Endothelial cell of umbilical vein (primary cell): ENCODE measurements at regions not wholly inside any gene's neighbourhood (a gene's known extent, or its start where the extent isn't known, plus 50 kb on each side); places are given as distances from the start of the nearest gene placed in this dataset.

Source experiments
- BruUV-seq: library from RNA; stranded (reverse); fragments of 400-500 nt; replicated peaks from 2 replicates; lab custom pipeline; 2021; lab: Mats Ljungman, UMichigan
- CTCF ChIA-PET: fragments of 300-600, 350-600 bp; sonication (Branson Sonifier 250); formaldehyde crosslinking; loops from one replicate; lab custom pipeline; 2021; ENCODE audit warnings: antibody characterized with exemption, inconsistent platforms; lab: Charles Lee
- POLR2A ChIA-PET: fragments of 300-600, 350-600 bp; sonication (Branson Sonifier 250); formaldehyde crosslinking; loops from one replicate; lab custom pipeline; 2021; ENCODE audit warnings: antibody characterized with exemption, inconsistent platforms; lab: Charles Lee
- DNase-seq: peaks from one replicate; pipeline ENCODE4 v3.0.0-alpha.2; 2011; ENCODE audit warnings: low read depth, low spot score
- FAIRE-seq: peaks from 2 replicates; lab custom pipeline; 2011; peaks lifted over from hg19 to GRCh38; lab: Jason Lieb, UNC
- H2AFZ ChIP-seq: 2 replicates; pipeline ENCODE4 v1.6.0; 2012; ENCODE audit warnings: low read depth, low read length, control low read depth, inconsistent platforms
- H3K27ac ChIP-seq: 2 replicates; pipeline ENCODE4 v1.5.1; 2011; ENCODE audit warnings: low read depth, mild to moderate bottlenecking, control low read depth, low read length, moderate library complexity; ENCODE audit not compliant: insufficient read depth
- H3K27me3 ChIP-seq, 2 experiments: 2 replicates each; pipeline versions ENCODE4 v1.6.0 to v1.6.1; 2011; ENCODE audit warnings: low read length in 2 of 2, mixed read lengths in 1 of 2; ENCODE audit not compliant: control insufficient read depth in 2 of 2, insufficient read depth in 2 of 2
- H3K36me3 ChIP-seq, 2 experiments: 2 replicates in 1 of 2; 3 replicates in 1 of 2; pipeline ENCODE4 v1.5.1; 2011; ENCODE audit warnings: low read length in 2 of 2, mild to moderate bottlenecking in 1 of 2, moderate library complexity in 1 of 2; ENCODE audit not compliant: control insufficient read depth in 2 of 2, insufficient read depth in 2 of 2; ENCODE audit errors: extremely low read depth in 1 of 2
- H3K4me1 ChIP-seq: 3 replicates; pipeline ENCODE4 v1.5.1; 2011; ENCODE audit warnings: mild to moderate bottlenecking, low read length; ENCODE audit not compliant: control insufficient read depth, insufficient read depth; ENCODE audit errors: extremely low read depth
- H3K4me2 ChIP-seq: 2 replicates; pipeline ENCODE4 v1.6.1; 2011; ENCODE audit warnings: low read length, control low read depth, mixed read lengths; ENCODE audit not compliant: insufficient read depth
- H3K4me3 ChIP-seq, 3 experiments: fragments of 200-600 bp in 1 of 3; sonication (generic), shearing (Covaris generic) in 1 of 3; replicated peaks in 1 of 3; 2 replicates each; pipeline ENCODE4 v1.5.1; 2011 to 2016; ENCODE audit warnings: control low read depth in 3 of 3, low read length in 3 of 3, mild to moderate bottlenecking in 2 of 3, inconsistent platforms in 1 of 3, low read depth in 1 of 3, moderate library complexity in 1 of 3; ENCODE audit not compliant: insufficient read depth in 1 of 3
- H3K79me2 ChIP-seq: 2 replicates; pipeline ENCODE4 v1.6.0; 2012; ENCODE audit warnings: low read length, inconsistent platforms; ENCODE audit not compliant: control insufficient read depth, insufficient read depth
- H3K9ac ChIP-seq: replicated peaks from 2 replicates; pipeline ENCODE3; 2011; ENCODE audit warnings: low read length, control low read depth; ENCODE audit not compliant: insufficient read depth; ENCODE audit errors: extremely low read depth
- H3K9me1 ChIP-seq: replicated peaks from 3 replicates; pipeline ENCODE4 v1.6.0; 2011; ENCODE audit warnings: mild to moderate bottlenecking, low read length; ENCODE audit not compliant: control insufficient read depth, insufficient read depth; ENCODE audit errors: extremely low read depth
- H3K9me3 ChIP-seq: replicated peaks from 2 replicates; pipeline ENCODE4 v1.5.1; 2012; ENCODE audit warnings: low read length, inconsistent platforms; ENCODE audit not compliant: control insufficient read depth, insufficient read depth
- H4K20me1 ChIP-seq: replicated peaks from 2 replicates; pipeline ENCODE3; 2011; ENCODE audit warnings: mild to moderate bottlenecking, low read length; ENCODE audit not compliant: control insufficient read depth, insufficient read depth; ENCODE audit errors: extremely low read depth
- CTCF ChIP-seq, 2 donors: IDR thresholded peaks; 1 replicate in 1 of 2; 2 replicates in 1 of 2; pipeline ENCODE4 v1.5.1; 2011; ENCODE audit warnings: low read length in 2 of 2, mild to moderate bottlenecking in 2 of 2, moderate library complexity in 2 of 2, control low read depth in 1 of 2, inconsistent platforms in 1 of 2, low read depth in 1 of 2; ENCODE audit not compliant: insufficient read depth in 1 of 2; ENCODE audit errors: extremely low read depth in 1 of 2
- EZH2 ChIP-seq: IDR thresholded peaks from 2 replicates; pipeline ENCODE4 v1.6.1; 2012; ENCODE audit warnings: borderline replicate concordance, low read depth, mild to moderate bottlenecking, moderate library complexity, low read length, inconsistent platforms; ENCODE audit not compliant: severe bottlenecking
- FOS ChIP-seq: IDR thresholded peaks from 2 replicates; pipeline ENCODE4 v1.6.1; 2011; ENCODE audit warnings: mild to moderate bottlenecking, low read length, moderate library complexity, borderline replicate concordance; ENCODE audit not compliant: insufficient read depth
- GATA2 ChIP-seq: IDR thresholded peaks from 2 replicates; pipeline ENCODE4 v1.7.0; 2011; ENCODE audit warnings: low read depth, mild to moderate bottlenecking, moderate library complexity, mixed read lengths, low read length; ENCODE audit not compliant: insufficient read length, insufficient read depth
- JUN ChIP-seq: IDR thresholded peaks from 2 replicates; pipeline ENCODE4 v1.6.1; 2011; ENCODE audit warnings: borderline replicate concordance, low read depth; ENCODE audit not compliant: insufficient read length, insufficient read depth
- MAX ChIP-seq: IDR thresholded peaks from 2 replicates; pipeline ENCODE4 v1.6.1; 2011; ENCODE audit not compliant: insufficient read depth, insufficient read length
- MYC ChIP-seq: IDR thresholded peaks from one replicate; pipeline ENCODE4 v1.6.1; 2011; ENCODE audit warnings: mild to moderate bottlenecking, low read depth, low read length
- POLR2A ChIP-seq: IDR thresholded peaks from 2 replicates; pipeline ENCODE4 v1.6.1; 2012; ENCODE audit warnings: low read depth, mild to moderate bottlenecking, control low read depth, low read length
- POLR2AphosphoS5 ChIP-seq: IDR thresholded peaks from 2 replicates; pipeline ENCODE4 v1.6.1; 2012; ENCODE audit warnings: low read depth, mild to moderate bottlenecking, control low read depth, low read length, moderate library complexity; ENCODE audit not compliant: insufficient read depth
- dilution Hi-C: fragments of 300-500 bp; cut with MboI; formaldehyde crosslinking; loops from one replicate; pipeline ENCODE4 v1.15.0; 2019; ENCODE audit warnings: low sequenced_read_pairs; ENCODE audit not compliant: extremely low pct_ligation_motif_present
- intact Hi-C: fragments of 100-400 bp; cut with micrococcal nuclease; formaldehyde crosslinking; loops from one replicate; pipeline ENCODE4 v1.10.0; 2022

- Histone ChIP-seq H3K36me3 (no peaks in the 10 kb centered on the region), H3K27me3 (no peaks in the 10 kb centered on the region), H3K4me3 (no peak overlapping the region), H3K79me2 (no peaks in the 10 kb centered on the region), H3K27ac (no peak overlapping the region), H3K4me1 (no peaks in the 10 kb centered on the region), H3K9me3 (no peaks in the 10 kb centered on the region), H2AFZ (no peak overlapping the region), H4K20me1 (no peaks in the 10 kb centered on the region), H3K4me2 (no peak overlapping the region), H3K9me1 (no peaks in the 10 kb centered on the region), H3K9ac (no peak overlapping the region)
- no peak for FAIRE-seq
- BruUV-seq = no TSS peak
- no peak for DNase-seq
- CTCF ChIA-PET = no interaction called here
- dilution Hi-C loops = no loop called here
- intact Hi-C loops = no loop called here
- POLR2A ChIA-PET = no interaction called here
- TF ChIP-seq POLR2AphosphoS5 (no peak), CTCF (IDR thresholded peaks at IDR 0.05; ENCODE audit: extremely low read depth in 1 of 2, insufficient read depth in 1 of 2, low read depth in 1 of 2, low read length in 2 of 2) (no peak), MYC (no peak), POLR2A (no peak), FOS (no peak), GATA2 (no peak), MAX (no peak), JUN (no peak), EZH2 (no peak)
These were observed 234.0 kb downstream of the NPHP4 start for GRCh38 chr1:5758000-5758858.
